WTC11 (cell line): ENCODE measurements at regions not wholly inside any gene's neighbourhood (a gene's known extent, or its start where the extent isn't known, plus 50 kb on each side); places are given as distances from the start of the nearest gene placed in this dataset.

Source experiments
- ATAC-seq: fragments of 200-7000 bp; cut with Tn5 transposase; 2 replicates; pipeline ENCODE4 v1.10.0; 2021; ENCODE audit warnings: mild to moderate bottlenecking, moderate library complexity
- CTCF ChIA-PET: fragments of 300-600 bp; sonication (Branson Sonifier 250); formaldehyde crosslinking; loops from one replicate; lab custom pipeline; 2021; ENCODE audit warnings: antibody characterized with exemption; lab: Charles Lee
- POLR2A ChIA-PET: fragments of 350-600 bp; sonication (Branson Sonifier 250); formaldehyde crosslinking; loops from one replicate; lab custom pipeline; 2021; ENCODE audit warnings: antibody characterized with exemption; lab: Charles Lee
- DNase-seq: peaks from one replicate; pipeline ENCODE4 v3.0.0; 2021; ENCODE audit warnings: low spot score
- H3K27ac Mint-ChIP-seq: 2 replicates; pipeline ENCODE4 v1.8.0; 2021; ENCODE audit warnings: mixed read lengths
- H3K27me3 Mint-ChIP-seq: 2 replicates; pipeline ENCODE4 v1.8.0; 2021; ENCODE audit warnings: low read depth, mild to moderate bottlenecking, moderate library complexity, mixed read lengths
- H3K36me3 Mint-ChIP-seq: 2 replicates; pipeline ENCODE4 v1.8.0; 2021; ENCODE audit warnings: mixed read lengths
- H3K4me1 Mint-ChIP-seq: 2 replicates; pipeline ENCODE4 v1.8.0; 2022; ENCODE audit warnings: mixed read lengths
- H3K4me3 Mint-ChIP-seq: 2 replicates; pipeline ENCODE4 v1.8.0; 2021; ENCODE audit warnings: mild to moderate bottlenecking, moderate library complexity, mixed read lengths
- H3K9me3 Mint-ChIP-seq: 2 replicates; pipeline ENCODE4 v1.8.0; 2021; ENCODE audit warnings: mixed read lengths
- AFF4 ChIP-seq: sonication (generic); formaldehyde crosslinking; IDR thresholded peaks from 2 replicates; pipeline ENCODE4 v1.8.1; 2023; ENCODE audit warnings: mild to moderate bottlenecking, missing genetic modification reagents, borderline replicate concordance
- ATF1 ChIP-seq: sonication (generic); formaldehyde crosslinking; IDR thresholded peaks from 2 replicates; pipeline ENCODE4 v1.8.1; 2023; ENCODE audit warnings: mild to moderate bottlenecking, moderate library complexity, missing genetic modification reagents
- FOXJ3 ChIP-seq: sonication (generic); formaldehyde crosslinking; IDR thresholded peaks from 2 replicates; pipeline ENCODE4 v1.9.0; 2021; ENCODE audit warnings: missing genetic modification reagents, mild to moderate bottlenecking, borderline replicate concordance
- GABPB1 ChIP-seq: sonication (generic); formaldehyde crosslinking; IDR thresholded peaks from 2 replicates; pipeline ENCODE4 v1.8.1; 2023; ENCODE audit warnings: mild to moderate bottlenecking, missing genetic modification reagents
- HMGXB4 ChIP-seq: sonication (generic); formaldehyde crosslinking; IDR thresholded peaks from 2 replicates; pipeline ENCODE4 v1.8.1; 2023; ENCODE audit warnings: mild to moderate bottlenecking, moderate library complexity, missing genetic modification reagents
- JAZF1 ChIP-seq: fragments of 250-450 bp; sonication (Bioruptor Pico); IDR thresholded peaks from 2 replicates; pipeline ENCODE4 v1.9.0; 2021; ENCODE audit warnings: moderate library complexity, mild to moderate bottlenecking, inconsistent platforms
- JUN ChIP-seq: sonication (generic); formaldehyde crosslinking; IDR thresholded peaks from 2 replicates; pipeline ENCODE4 v1.8.0; 2023; ENCODE audit warnings: mild to moderate bottlenecking, missing genetic modification reagents
- KAT7 ChIP-seq: sonication (generic); formaldehyde crosslinking; IDR thresholded peaks from 2 replicates; pipeline ENCODE4 v1.8.1; 2023; ENCODE audit warnings: missing genetic modification reagents, mild to moderate bottlenecking, borderline replicate concordance
- MAX ChIP-seq: sonication (generic); formaldehyde crosslinking; IDR thresholded peaks from 2 replicates; pipeline ENCODE4 v1.8.0; 2022; ENCODE audit warnings: mild to moderate bottlenecking, missing genetic modification reagents
- NFYB ChIP-seq: sonication (generic); formaldehyde crosslinking; conservative IDR thresholded peaks from 2 replicates; pipeline ENCODE4 v1.8.0; 2022; ENCODE audit warnings: low read depth, missing genetic modification reagents
- NR2C2 ChIP-seq: sonication (generic); formaldehyde crosslinking; IDR thresholded peaks from 2 replicates; pipeline ENCODE4 v1.8.0; 2022; ENCODE audit warnings: mild to moderate bottlenecking, missing genetic modification reagents
- NR3C1 ChIP-seq: sonication (generic); formaldehyde crosslinking; conservative IDR thresholded peaks from 2 replicates; pipeline ENCODE4 v1.8.1; 2023; ENCODE audit warnings: low read depth, mild to moderate bottlenecking, missing genetic modification reagents
- SMAD3 ChIP-seq: sonication (generic); formaldehyde crosslinking; IDR thresholded peaks from 2 replicates; pipeline ENCODE4 v1.8.0; 2022; ENCODE audit warnings: missing genetic modification reagents, mild to moderate bottlenecking, borderline replicate concordance
- SMAD4 ChIP-seq: sonication (generic); formaldehyde crosslinking; IDR thresholded peaks from 2 replicates; pipeline ENCODE4 v1.8.0; 2022; ENCODE audit warnings: mild to moderate bottlenecking, missing genetic modification reagents
- SP1 ChIP-seq: sonication (generic); formaldehyde crosslinking; conservative IDR thresholded peaks from 2 replicates; pipeline ENCODE4 v1.8.1; 2022; ENCODE audit warnings: missing genetic modification reagents
- TEAD4 ChIP-seq: sonication (generic); formaldehyde crosslinking; IDR thresholded peaks from 2 replicates; pipeline ENCODE4 v1.8.0; 2022; ENCODE audit warnings: mild to moderate bottlenecking, missing genetic modification reagents
- TP53 ChIP-seq: sonication (generic); formaldehyde crosslinking; IDR thresholded peaks from 2 replicates; pipeline ENCODE4 v1.8.1; 2023; ENCODE audit warnings: mild to moderate bottlenecking, missing genetic modification reagents
- ZBTB21 ChIP-seq: sonication (generic); formaldehyde crosslinking; IDR thresholded peaks from 2 replicates; pipeline ENCODE4 v1.8.1; 2023; ENCODE audit warnings: mild to moderate bottlenecking, missing genetic modification reagents, borderline replicate concordance
- ZBTB43 ChIP-seq: sonication (generic); formaldehyde crosslinking; IDR thresholded peaks from 2 replicates; pipeline ENCODE4 v1.8.1; 2023; ENCODE audit warnings: mild to moderate bottlenecking, missing genetic modification reagents
- ZNF232 ChIP-seq: sonication (generic); formaldehyde crosslinking; IDR thresholded peaks from 2 replicates; pipeline ENCODE4 v1.8.0; 2022; ENCODE audit warnings: mild to moderate bottlenecking, missing genetic modification reagents
- ZNF263 ChIP-seq: sonication (generic); formaldehyde crosslinking; IDR thresholded peaks from 2 replicates; pipeline ENCODE4 v1.8.1; 2022; ENCODE audit warnings: low read depth, mild to moderate bottlenecking, moderate library complexity, missing genetic modification reagents
- ZNF416 ChIP-seq: fragments of 250-450 bp; sonication (Bioruptor Pico); IDR thresholded peaks from 2 replicates; pipeline ENCODE4 v1.9.0; 2021; ENCODE audit warnings: mild to moderate bottlenecking, inconsistent platforms
- ZSCAN18 ChIP-seq: fragments of 250-450 bp; sonication (Bioruptor Pico); IDR thresholded peaks from 2 replicates; pipeline ENCODE4 v2.1.2; 2022; ENCODE audit warnings: mild to moderate bottlenecking, moderate library complexity
- TF ChIP-seq, protein P1 (sequence below): fragments of 250-450 bp; sonication (Bioruptor Pico); IDR thresholded peaks from 2 replicates; pipeline ENCODE4 v1.8.0; 2021; ENCODE audit warnings: mild to moderate bottlenecking

- H3K36me3 Mint-ChIP-seq: peaks cover 12% of the 10 kb centered on the region; the same call in 1 of the 2 replicates
- no peaks in the 10 kb centered on the region for H3K4me1 Mint-ChIP-seq
- ChIA-PET POLR2A (interaction anchor here (0.6 kb wide), 1 partner anchor 877 kb away, joined by 7 read pairs; no protein-coding TSS in a partner anchor), CTCF (interaction anchor here (0.7 kb wide), 1 partner anchor 35 kb away, joined by 3 read pairs; no protein-coding TSS in a partner anchor)
- peaks cover 55% of the 10 kb centered on the region for H3K9me3 Mint-ChIP-seq
- H3K27me3 Mint-ChIP-seq: no peaks in the 10 kb centered on the region
- H3K27ac Mint-ChIP-seq: no peak overlapping the region
- H3K4me3 Mint-ChIP-seq: no peak overlapping the region
- TF ChIP-seq TP53 (CRISPR knock-in tag): no peak
- TF ChIP-seq ZNF232 (CRISPR knock-in tag): no peak
- TF ChIP-seq JUN (CRISPR knock-in tag): no peak
- no peak for TF ChIP-seq JAZF1
- no peak for TF ChIP-seq NR3C1 (CRISPR knock-in tag)
- TF ChIP-seq TEAD4 (CRISPR knock-in tag): no peak
- no peak for TF ChIP-seq GABPB1 (CRISPR knock-in tag)
- TF ChIP-seq SMAD3: no peak
- no peak for TF ChIP-seq HMGXB4 (CRISPR knock-in tag)
- no peak for TF ChIP-seq NR2C2 (CRISPR knock-in tag)
- TF ChIP-seq SP1 (CRISPR knock-in tag): no peak
- TF ChIP-seq, protein P1, sequence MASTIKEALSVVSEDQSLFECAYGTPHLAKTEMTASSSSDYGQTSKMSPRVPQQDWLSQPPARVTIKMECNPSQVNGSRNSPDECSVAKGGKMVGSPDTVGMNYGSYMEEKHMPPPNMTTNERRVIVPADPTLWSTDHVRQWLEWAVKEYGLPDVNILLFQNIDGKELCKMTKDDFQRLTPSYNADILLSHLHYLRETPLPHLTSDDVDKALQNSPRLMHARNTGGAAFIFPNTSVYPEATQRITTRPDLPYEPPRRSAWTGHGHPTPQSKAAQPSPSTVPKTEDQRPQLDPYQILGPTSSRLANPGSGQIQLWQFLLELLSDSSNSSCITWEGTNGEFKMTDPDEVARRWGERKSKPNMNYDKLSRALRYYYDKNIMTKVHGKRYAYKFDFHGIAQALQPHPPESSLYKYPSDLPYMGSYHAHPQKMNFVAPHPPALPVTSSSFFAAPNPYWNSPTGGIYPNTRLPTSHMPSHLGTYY: no peak
- TF ChIP-seq NFYB: no peak
- no peak for TF ChIP-seq ATF1
- ATAC-seq: no peak
- no peak for DNase-seq
Observed at GRCh38 chr4:178241601-178242118, 799.4 kb upstream of the AGA start.

DNA sequence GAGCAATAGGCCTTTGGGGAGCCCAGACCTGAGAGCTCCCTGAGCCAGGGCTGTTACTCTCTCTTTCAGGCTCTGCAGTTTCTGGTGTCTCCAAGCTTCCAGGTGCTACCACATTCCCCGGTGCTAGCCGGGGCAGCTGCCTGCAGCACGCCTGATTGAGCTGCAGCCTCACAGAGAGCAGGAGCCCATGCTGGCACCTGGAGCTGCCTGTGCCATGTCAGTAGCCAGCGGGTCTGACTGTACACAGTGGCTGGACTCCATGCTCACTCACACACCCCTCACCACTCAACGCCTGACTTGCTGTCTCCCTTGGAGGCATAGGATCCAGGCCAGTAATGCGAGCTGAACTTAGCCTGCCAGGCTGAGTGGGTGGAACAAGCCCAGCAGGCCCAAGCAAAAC is 800.4 kb upstream of the AGA start:
- H3K27ac Mint-ChIP-seq: no peak overlapping the region
- H3K4me3 Mint-ChIP-seq: no peak overlapping the region
- no peaks in the 10 kb centered on the region for H3K4me1 Mint-ChIP-seq
- CTCF ChIA-PET: interaction anchor here (0.7 kb wide), 1 partner anchor 34 kb away, joined by 3 read pairs; no protein-coding TSS in a partner anchor
- POLR2A ChIA-PET: no interaction called here
- no peaks in the 10 kb centered on the region for H3K27me3 Mint-ChIP-seq
- peaks cover 8% of the 10 kb centered on the region; the same call in 1 of the 2 replicates for H3K36me3 Mint-ChIP-seq
- H3K9me3 Mint-ChIP-seq: peaks cover 49% of the 10 kb centered on the region
- no peak for ATAC-seq
- DNase-seq: no peak
- TF ChIP-seq ZNF232 (CRISPR knock-in tag) (no peak), TP53 (CRISPR knock-in tag) (no peak), ATF1 (no peak), ZNF263 (no peak), KAT7 (CRISPR knock-in tag) (no peak), FOXJ3 (no peak), AFF4 (CRISPR knock-in tag) (no peak), ZBTB43 (CRISPR knock-in tag) (no peak), SMAD4 (CRISPR knock-in tag) (no peak), ZBTB21 (no peak), ZSCAN18 (CRISPR knock-in tag) (no peak), ZNF416 (CRISPR knock-in tag) (no peak), MAX (no peak)
- TF ChIP-seq, protein P1: no peak
